ENCODE measurements at regions not wholly inside any gene's neighbourhood (a gene's known extent, or its start where the extent isn't known, plus 50 kb on each side); places are given as distances from the start of the nearest gene placed in this dataset.
A peak's percentile ranks its signal among the peaks of the same experiment; 100 is the strongest.

DNA sequence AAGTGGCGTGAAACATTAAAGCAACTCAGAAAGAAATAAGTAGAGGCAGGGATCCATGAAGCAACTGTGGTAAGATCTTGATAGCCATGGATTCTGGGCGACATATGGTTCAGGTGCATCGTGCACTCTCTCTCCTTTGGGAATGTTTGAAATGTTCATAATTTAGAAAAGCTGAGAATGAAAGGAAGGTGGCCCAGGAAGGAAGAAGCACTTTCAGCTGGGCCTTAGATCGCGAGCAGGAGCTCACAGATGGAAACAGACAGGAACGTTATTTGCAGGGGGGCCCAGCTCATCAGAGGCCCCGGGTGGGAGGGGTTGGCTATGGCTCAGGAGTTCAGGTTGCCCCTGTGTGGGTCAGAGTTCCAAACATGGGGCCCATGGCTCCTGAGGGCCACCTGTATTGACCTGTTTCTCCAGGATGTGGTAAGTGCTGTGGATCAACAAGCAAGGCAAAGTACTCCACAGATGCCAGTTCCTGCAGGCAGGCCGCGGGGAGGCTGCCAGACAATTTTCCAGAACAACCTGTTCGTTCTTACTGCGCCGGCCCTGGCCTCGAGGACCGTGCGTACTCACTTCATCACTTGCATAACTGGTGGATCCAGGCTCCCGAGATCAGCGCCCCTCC lies 253.2 kb downstream of the TOMM20 start (continued):
- TF ChIP-seq, protein P1, sequence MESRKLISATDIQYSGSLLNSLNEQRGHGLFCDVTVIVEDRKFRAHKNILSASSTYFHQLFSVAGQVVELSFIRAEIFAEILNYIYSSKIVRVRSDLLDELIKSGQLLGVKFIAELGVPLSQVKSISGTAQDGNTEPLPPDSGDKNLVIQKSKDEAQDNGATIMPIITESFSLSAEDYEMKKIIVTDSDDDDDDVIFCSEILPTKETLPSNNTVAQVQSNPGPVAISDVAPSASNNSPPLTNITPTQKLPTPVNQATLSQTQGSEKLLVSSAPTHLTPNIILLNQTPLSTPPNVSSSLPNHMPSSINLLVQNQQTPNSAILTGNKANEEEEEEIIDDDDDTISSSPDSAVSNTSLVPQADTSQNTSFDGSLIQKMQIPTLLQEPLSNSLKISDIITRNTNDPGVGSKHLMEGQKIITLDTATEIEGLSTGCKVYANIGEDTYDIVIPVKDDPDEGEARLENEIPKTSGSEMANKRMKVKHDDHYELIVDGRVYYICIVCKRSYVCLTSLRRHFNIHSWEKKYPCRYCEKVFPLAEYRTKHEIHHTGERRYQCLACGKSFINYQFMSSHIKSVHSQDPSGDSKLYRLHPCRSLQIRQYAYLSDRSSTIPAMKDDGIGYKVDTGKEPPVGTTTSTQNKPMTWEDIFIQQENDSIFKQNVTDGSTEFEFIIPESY (CRISPR knock-in tag; IDR thresholded peaks at IDR 0.05) = peak; percentile 43
- peak; percentile 87 for TF ChIP-seq PPARG (CRISPR knock-in tag; conservative IDR thresholded peaks at IDR 0.05)
- TF ChIP-seq ZNF724P (CRISPR knock-in tag; IDR thresholded peaks at IDR 0.05; ENCODE audit: borderline replicate concordance) = no peak
- peak; percentile 30; the same call in 1 of the 2 replicates for TF ChIP-seq DPF2 (CRISPR knock-in tag; IDR thresholded peaks at IDR 0.05; ENCODE audit: borderline replicate concordance, low read depth)
- TF ChIP-seq, protein P2, sequence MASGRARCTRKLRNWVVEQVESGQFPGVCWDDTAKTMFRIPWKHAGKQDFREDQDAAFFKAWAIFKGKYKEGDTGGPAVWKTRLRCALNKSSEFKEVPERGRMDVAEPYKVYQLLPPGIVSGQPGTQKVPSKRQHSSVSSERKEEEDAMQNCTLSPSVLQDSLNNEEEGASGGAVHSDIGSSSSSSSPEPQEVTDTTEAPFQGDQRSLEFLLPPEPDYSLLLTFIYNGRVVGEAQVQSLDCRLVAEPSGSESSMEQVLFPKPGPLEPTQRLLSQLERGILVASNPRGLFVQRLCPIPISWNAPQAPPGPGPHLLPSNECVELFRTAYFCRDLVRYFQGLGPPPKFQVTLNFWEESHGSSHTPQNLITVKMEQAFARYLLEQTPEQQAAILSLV (CRISPR knock-in tag; IDR thresholded peaks at IDR 0.05; ENCODE audit: borderline replicate concordance) = no peak; the same call in 1 of the 2 replicates
- TF ChIP-seq, protein P3, sequence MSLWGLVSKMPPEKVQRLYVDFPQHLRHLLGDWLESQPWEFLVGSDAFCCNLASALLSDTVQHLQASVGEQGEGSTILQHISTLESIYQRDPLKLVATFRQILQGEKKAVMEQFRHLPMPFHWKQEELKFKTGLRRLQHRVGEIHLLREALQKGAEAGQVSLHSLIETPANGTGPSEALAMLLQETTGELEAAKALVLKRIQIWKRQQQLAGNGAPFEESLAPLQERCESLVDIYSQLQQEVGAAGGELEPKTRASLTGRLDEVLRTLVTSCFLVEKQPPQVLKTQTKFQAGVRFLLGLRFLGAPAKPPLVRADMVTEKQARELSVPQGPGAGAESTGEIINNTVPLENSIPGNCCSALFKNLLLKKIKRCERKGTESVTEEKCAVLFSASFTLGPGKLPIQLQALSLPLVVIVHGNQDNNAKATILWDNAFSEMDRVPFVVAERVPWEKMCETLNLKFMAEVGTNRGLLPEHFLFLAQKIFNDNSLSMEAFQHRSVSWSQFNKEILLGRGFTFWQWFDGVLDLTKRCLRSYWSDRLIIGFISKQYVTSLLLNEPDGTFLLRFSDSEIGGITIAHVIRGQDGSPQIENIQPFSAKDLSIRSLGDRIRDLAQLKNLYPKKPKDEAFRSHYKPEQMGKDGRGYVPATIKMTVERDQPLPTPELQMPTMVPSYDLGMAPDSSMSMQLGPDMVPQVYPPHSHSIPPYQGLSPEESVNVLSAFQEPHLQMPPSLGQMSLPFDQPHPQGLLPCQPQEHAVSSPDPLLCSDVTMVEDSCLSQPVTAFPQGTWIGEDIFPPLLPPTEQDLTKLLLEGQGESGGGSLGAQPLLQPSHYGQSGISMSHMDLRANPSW (CRISPR knock-in tag; IDR thresholded peaks at IDR 0.05; ENCODE audit: borderline replicate concordance) = no peak
- 0 out of 2 replicates have a peak, but pooled peaks have one; percentile 20 for TF ChIP-seq SP140L (CRISPR knock-in tag; IDR thresholded peaks at IDR 0.05; ENCODE audit: borderline replicate concordance)
- TF ChIP-seq ZSCAN25 (CRISPR knock-in tag; IDR thresholded peaks at IDR 0.05) = peak; percentile 76; the same call in 1 of the 2 replicates
- peak; percentile 36; the same call in 1 of the 2 replicates for TF ChIP-seq KDM3A (CRISPR knock-in tag; IDR thresholded peaks at IDR 0.05; ENCODE audit: low read depth)
- TF ChIP-seq ZNF263 (CRISPR knock-in tag; IDR thresholded peaks at IDR 0.05) = 0 out of 2 replicates have a peak, but pooled peaks have one; percentile 27
- TF ChIP-seq, protein P4, sequence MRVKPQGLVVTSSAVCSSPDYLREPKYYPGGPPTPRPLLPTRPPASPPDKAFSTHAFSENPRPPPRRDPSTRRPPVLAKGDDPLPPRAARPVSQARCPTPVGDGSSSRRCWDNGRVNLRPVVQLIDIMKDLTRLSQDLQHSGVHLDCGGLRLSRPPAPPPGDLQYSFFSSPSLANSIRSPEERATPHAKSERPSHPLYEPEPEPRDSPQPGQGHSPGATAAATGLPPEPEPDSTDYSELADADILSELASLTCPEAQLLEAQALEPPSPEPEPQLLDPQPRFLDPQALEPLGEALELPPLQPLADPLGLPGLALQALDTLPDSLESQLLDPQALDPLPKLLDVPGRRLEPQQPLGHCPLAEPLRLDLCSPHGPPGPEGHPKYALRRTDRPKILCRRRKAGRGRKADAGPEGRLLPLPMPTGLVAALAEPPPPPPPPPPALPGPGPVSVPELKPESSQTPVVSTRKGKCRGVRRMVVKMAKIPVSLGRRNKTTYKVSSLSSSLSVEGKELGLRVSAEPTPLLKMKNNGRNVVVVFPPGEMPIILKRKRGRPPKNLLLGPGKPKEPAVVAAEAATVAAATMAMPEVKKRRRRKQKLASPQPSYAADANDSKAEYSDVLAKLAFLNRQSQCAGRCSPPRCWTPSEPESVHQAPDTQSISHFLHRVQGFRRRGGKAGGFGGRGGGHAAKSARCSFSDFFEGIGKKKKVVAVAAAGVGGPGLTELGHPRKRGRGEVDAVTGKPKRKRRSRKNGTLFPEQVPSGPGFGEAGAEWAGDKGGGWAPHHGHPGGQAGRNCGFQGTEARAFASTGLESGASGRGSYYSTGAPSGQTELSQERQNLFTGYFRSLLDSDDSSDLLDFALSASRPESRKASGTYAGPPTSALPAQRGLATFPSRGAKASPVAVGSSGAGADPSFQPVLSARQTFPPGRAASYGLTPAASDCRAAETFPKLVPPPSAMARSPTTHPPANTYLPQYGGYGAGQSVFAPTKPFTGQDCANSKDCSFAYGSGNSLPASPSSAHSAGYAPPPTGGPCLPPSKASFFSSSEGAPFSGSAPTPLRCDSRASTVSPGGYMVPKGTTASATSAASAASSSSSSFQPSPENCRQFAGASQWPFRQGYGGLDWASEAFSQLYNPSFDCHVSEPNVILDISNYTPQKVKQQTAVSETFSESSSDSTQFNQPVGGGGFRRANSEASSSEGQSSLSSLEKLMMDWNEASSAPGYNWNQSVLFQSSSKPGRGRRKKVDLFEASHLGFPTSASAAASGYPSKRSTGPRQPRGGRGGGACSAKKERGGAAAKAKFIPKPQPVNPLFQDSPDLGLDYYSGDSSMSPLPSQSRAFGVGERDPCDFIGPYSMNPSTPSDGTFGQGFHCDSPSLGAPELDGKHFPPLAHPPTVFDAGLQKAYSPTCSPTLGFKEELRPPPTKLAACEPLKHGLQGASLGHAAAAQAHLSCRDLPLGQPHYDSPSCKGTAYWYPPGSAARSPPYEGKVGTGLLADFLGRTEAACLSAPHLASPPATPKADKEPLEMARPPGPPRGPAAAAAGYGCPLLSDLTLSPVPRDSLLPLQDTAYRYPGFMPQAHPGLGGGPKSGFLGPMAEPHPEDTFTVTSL (CRISPR knock-in tag; IDR thresholded peaks at IDR 0.05; ENCODE audit: borderline replicate concordance) = no peak
- TF ChIP-seq, protein P5, sequence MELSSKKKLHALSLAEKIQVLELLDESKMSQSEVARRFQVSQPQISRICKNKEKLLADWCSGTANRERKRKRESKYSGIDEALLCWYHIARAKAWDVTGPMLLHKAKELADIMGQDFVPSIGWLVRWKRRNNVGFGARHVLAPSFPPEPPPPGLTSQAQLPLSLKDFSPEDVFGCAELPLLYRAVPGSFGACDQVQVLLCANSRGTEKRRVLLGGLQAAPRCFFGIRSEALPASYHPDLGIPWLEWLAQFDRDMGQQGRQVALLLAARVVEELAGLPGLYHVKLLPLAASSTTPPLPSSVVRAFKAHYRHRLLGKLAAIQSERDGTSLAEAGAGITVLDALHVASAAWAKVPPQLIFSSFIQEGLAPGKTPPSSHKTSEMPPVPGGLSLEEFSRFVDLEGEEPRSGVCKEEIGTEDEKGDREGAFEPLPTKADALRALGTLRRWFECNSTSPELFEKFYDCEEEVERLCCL (CRISPR knock-in tag; IDR thresholded peaks at IDR 0.05; ENCODE audit: borderline replicate concordance) = no peak
- TF ChIP-seq ZZZ3 (CRISPR knock-in tag; IDR thresholded peaks at IDR 0.05; ENCODE audit: borderline replicate concordance) = peak; percentile 68; the same call in 1 of the 2 replicates
- TF ChIP-seq PHF20 (CRISPR knock-in tag; IDR thresholded peaks at IDR 0.05) = peak; percentile 59
- TF ChIP-seq JUN (CRISPR knock-in tag; IDR thresholded peaks at IDR 0.05) = no peak
